C4-2B (cell line): ENCODE measurements at regions not wholly inside any gene's neighbourhood (a gene's known extent, or its start where the extent isn't known, plus 50 kb on each side); places are given as distances from the start of the nearest gene placed in this dataset.

ENCODE experiments used
- CTCF ChIP-seq: fragments of 450-650 bp; conservative IDR thresholded peaks from 2 replicates; pipeline ENCODE4 v1.5.1; 2017; ENCODE audit warnings: mild to moderate bottlenecking
- ZFX ChIP-seq: fragments of 450-650 bp; IDR thresholded peaks from 2 replicates; pipeline ENCODE4 v1.6.1; 2017

GRCh38 chr10:62631241-62631640 is 173.3 kb upstream of the ADO start:
- TF ChIP-seq CTCF: no peak
- TF ChIP-seq ZFX: no peak
